Right lobe of liver (tissue), 4 donors: ENCODE measurements at regions not wholly inside any gene's neighbourhood (a gene's known extent, or its start where the extent isn't known, plus 50 kb on each side); places are given as distances from the start of the nearest gene placed in this dataset.

Experiments
- CTCF ChIP-seq, 4 donors: fragments of 200-600 bp in 3 of 4; fragments of 450-650 bp in 1 of 4; IDR thresholded peaks; one replicate each; pipeline versions ENCODE4 v1.5.1 to v1.8.0; 2016 to 2022; ENCODE audit warnings: antibody characterized with exemption in 4 of 4, mild to moderate bottlenecking in 2 of 4
- POLR2A ChIP-seq: fragments of 450-650 bp; IDR thresholded peaks from one replicate; pipeline ENCODE4 v1.6.1; 2017; ENCODE audit warnings: antibody characterized with exemption, mild to moderate bottlenecking
- donor health status: DM: no; HTN: no; CAD: no.
- donor health status: DM: no; HTN: no; CAD: no.
- donor health status: DM: no; HTN: yes; CAD: no.

DNA sequence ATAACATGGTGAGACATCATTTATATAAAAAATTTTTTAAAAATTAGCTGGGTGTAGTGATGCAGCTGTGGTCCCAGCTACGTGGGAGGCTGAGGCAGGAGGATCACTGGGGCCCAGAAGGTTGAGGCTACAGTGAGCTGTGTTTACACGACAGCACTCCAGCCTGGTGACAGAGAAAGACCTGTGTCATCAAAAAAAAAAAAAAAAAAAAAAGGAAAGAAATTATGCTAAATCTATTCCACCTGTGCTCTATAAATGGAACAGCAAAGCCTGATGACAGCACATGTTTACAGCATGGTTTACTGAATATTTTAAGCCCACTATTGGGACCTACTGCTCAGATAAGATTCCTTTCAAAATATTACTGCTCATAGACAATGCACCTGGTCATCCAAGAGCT is 217.6 kb downstream of the PRDM2 start:
- no peak for TF ChIP-seq CTCF (IDR thresholded peaks at IDR 0.05)
- TF ChIP-seq POLR2A: no peak
